WTC11 (cell line): ENCODE measurements at regions not wholly inside any gene's neighbourhood (a gene's known extent, or its start where the extent isn't known, plus 50 kb on each side); places are given as distances from the start of the nearest gene placed in this dataset.

Source experiments
- ATAC-seq: fragments of 200-7000 bp; cut with Tn5 transposase; 2 replicates; pipeline ENCODE4 v1.10.0; 2021; ENCODE audit warnings: mild to moderate bottlenecking, moderate library complexity
- CTCF ChIA-PET: fragments of 300-600 bp; sonication (Branson Sonifier 250); formaldehyde crosslinking; loops from one replicate; lab custom pipeline; 2021; ENCODE audit warnings: antibody characterized with exemption; lab: Charles Lee
- POLR2A ChIA-PET: fragments of 350-600 bp; sonication (Branson Sonifier 250); formaldehyde crosslinking; loops from one replicate; lab custom pipeline; 2021; ENCODE audit warnings: antibody characterized with exemption; lab: Charles Lee
- DNase-seq: peaks from one replicate; pipeline ENCODE4 v3.0.0; 2021; ENCODE audit warnings: low spot score
- H3K27ac Mint-ChIP-seq: 2 replicates; pipeline ENCODE4 v1.8.0; 2021; ENCODE audit warnings: mixed read lengths
- H3K27me3 Mint-ChIP-seq: 2 replicates; pipeline ENCODE4 v1.8.0; 2021; ENCODE audit warnings: low read depth, mild to moderate bottlenecking, moderate library complexity, mixed read lengths
- H3K36me3 Mint-ChIP-seq: 2 replicates; pipeline ENCODE4 v1.8.0; 2021; ENCODE audit warnings: mixed read lengths
- H3K4me1 Mint-ChIP-seq: 2 replicates; pipeline ENCODE4 v1.8.0; 2022; ENCODE audit warnings: mixed read lengths
- H3K4me3 Mint-ChIP-seq: 2 replicates; pipeline ENCODE4 v1.8.0; 2021; ENCODE audit warnings: mild to moderate bottlenecking, moderate library complexity, mixed read lengths
- H3K9me3 Mint-ChIP-seq: 2 replicates; pipeline ENCODE4 v1.8.0; 2021; ENCODE audit warnings: mixed read lengths
- GABPB1 ChIP-seq: sonication (generic); formaldehyde crosslinking; IDR thresholded peaks from 2 replicates; pipeline ENCODE4 v1.8.1; 2023; ENCODE audit warnings: mild to moderate bottlenecking, missing genetic modification reagents
- GRHL2 ChIP-seq: fragments of 250-450 bp; sonication (Bioruptor Pico); IDR thresholded peaks from 2 replicates; pipeline ENCODE4 v1.8.0; 2022; ENCODE audit warnings: mild to moderate bottlenecking, moderate library complexity; ENCODE audit not compliant: insufficient replicate concordance, severe bottlenecking
- GTF2I ChIP-seq: fragments of 250-450 bp; sonication (Bioruptor Pico); conservative IDR thresholded peaks from 2 replicates; pipeline ENCODE4 v1.4.0; 2021; ENCODE audit warnings: mild to moderate bottlenecking
- IRF2 ChIP-seq: sonication (generic); formaldehyde crosslinking; IDR thresholded peaks from 2 replicates; pipeline ENCODE4 v1.8.0; 2022; ENCODE audit warnings: low read depth, missing genetic modification reagents, borderline replicate concordance
- JAZF1 ChIP-seq: fragments of 250-450 bp; sonication (Bioruptor Pico); IDR thresholded peaks from 2 replicates; pipeline ENCODE4 v1.9.0; 2021; ENCODE audit warnings: moderate library complexity, mild to moderate bottlenecking, inconsistent platforms
- NFYB ChIP-seq: sonication (generic); formaldehyde crosslinking; conservative IDR thresholded peaks from 2 replicates; pipeline ENCODE4 v1.8.0; 2022; ENCODE audit warnings: low read depth, missing genetic modification reagents
- NR1H2 ChIP-seq: sonication (generic); formaldehyde crosslinking; IDR thresholded peaks from 2 replicates; pipeline ENCODE4 v1.9.0; 2021; ENCODE audit warnings: mild to moderate bottlenecking, moderate library complexity, missing genetic modification reagents
- OVOL2 ChIP-seq: fragments of 250-450 bp; sonication (Bioruptor Pico); IDR thresholded peaks from 2 replicates; pipeline ENCODE4 v1.9.0; 2021; ENCODE audit warnings: mild to moderate bottlenecking, borderline replicate concordance
- SOX15 ChIP-seq: fragments of 250-450 bp; sonication (Bioruptor Pico); IDR thresholded peaks from 2 replicates; pipeline ENCODE4 v1.9.0; 2021; ENCODE audit warnings: mild to moderate bottlenecking
- TEAD4 ChIP-seq: sonication (generic); formaldehyde crosslinking; IDR thresholded peaks from 2 replicates; pipeline ENCODE4 v1.8.0; 2022; ENCODE audit warnings: mild to moderate bottlenecking, missing genetic modification reagents
- TP53 ChIP-seq: sonication (generic); formaldehyde crosslinking; IDR thresholded peaks from 2 replicates; pipeline ENCODE4 v1.8.1; 2023; ENCODE audit warnings: mild to moderate bottlenecking, missing genetic modification reagents
- ZBTB21 ChIP-seq: sonication (generic); formaldehyde crosslinking; IDR thresholded peaks from 2 replicates; pipeline ENCODE4 v1.8.1; 2023; ENCODE audit warnings: mild to moderate bottlenecking, missing genetic modification reagents, borderline replicate concordance
- ZNF317 ChIP-seq: sonication (generic); formaldehyde crosslinking; IDR thresholded peaks from 2 replicates; pipeline ENCODE4 v1.8.1; 2023; ENCODE audit warnings: low read depth, mild to moderate bottlenecking, moderate library complexity, missing genetic modification reagents, borderline replicate concordance
- TF ChIP-seq, protein P1 (sequence below): sonication (generic); formaldehyde crosslinking; conservative IDR thresholded peaks from 2 replicates; pipeline ENCODE4 v1.8.1; 2022; ENCODE audit warnings: mild to moderate bottlenecking, missing genetic modification reagents
- TF ChIP-seq, protein P2 (sequence below): fragments of 200-600 bp; IDR thresholded peaks from 2 replicates; pipeline ENCODE4 v1.8.0; 2022; ENCODE audit warnings: antibody characterized with exemption
- TF ChIP-seq, protein P3 (sequence below): sonication (generic); formaldehyde crosslinking; IDR thresholded peaks from 2 replicates; pipeline ENCODE4 v1.8.0; 2023; ENCODE audit warnings: missing genetic modification reagents, mild to moderate bottlenecking, borderline replicate concordance
- TF ChIP-seq, protein P4 (sequence below): sonication (generic); formaldehyde crosslinking; IDR thresholded peaks from 2 replicates; pipeline ENCODE4 v1.8.0; 2022; ENCODE audit warnings: mild to moderate bottlenecking, missing genetic modification reagents

DNA sequence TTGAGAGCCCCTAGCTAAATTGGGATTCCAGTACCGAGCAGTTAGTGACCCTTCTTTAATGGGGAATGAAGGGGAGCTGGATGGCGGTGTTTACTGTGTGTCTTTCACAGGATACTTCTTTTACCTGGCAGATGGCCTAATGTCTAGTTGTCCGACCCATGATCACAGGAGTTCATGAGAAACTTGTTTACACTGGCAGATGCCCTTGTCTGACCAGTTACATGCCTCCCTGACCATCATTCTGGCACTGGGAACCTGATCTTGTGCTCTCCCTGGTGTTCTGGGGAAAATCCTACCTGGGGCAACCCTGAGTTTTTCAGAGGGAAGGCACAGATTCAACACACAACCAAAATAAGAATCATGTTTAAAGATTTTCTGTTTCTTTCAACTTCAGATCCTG is 120.1 kb upstream of the SLC13A1 start:
- POLR2A ChIA-PET = no interaction called here
- no peak for DNase-seq
- H3K36me3 Mint-ChIP-seq = peaks cover 28% of the 10 kb centered on the region
- no peak for TF ChIP-seq NFYB (CRISPR knock-in tag)
- TF ChIP-seq IRF2 (CRISPR knock-in tag) = no peak
- no peak for TF ChIP-seq GRHL2
- TF ChIP-seq TP53 (CRISPR knock-in tag) = no peak
- no peak for TF ChIP-seq NR1H2 (CRISPR knock-in tag)
- TF ChIP-seq, protein P1, sequence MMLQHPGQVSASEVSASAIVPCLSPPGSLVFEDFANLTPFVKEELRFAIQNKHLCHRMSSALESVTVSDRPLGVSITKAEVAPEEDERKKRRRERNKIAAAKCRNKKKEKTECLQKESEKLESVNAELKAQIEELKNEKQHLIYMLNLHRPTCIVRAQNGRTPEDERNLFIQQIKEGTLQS (CRISPR knock-in tag) = no peak
- TF ChIP-seq, protein P2, sequence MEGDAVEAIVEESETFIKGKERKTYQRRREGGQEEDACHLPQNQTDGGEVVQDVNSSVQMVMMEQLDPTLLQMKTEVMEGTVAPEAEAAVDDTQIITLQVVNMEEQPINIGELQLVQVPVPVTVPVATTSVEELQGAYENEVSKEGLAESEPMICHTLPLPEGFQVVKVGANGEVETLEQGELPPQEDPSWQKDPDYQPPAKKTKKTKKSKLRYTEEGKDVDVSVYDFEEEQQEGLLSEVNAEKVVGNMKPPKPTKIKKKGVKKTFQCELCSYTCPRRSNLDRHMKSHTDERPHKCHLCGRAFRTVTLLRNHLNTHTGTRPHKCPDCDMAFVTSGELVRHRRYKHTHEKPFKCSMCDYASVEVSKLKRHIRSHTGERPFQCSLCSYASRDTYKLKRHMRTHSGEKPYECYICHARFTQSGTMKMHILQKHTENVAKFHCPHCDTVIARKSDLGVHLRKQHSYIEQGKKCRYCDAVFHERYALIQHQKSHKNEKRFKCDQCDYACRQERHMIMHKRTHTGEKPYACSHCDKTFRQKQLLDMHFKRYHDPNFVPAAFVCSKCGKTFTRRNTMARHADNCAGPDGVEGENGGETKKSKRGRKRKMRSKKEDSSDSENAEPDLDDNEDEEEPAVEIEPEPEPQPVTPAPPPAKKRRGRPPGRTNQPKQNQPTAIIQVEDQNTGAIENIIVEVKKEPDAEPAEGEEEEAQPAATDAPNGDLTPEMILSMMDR = no peak
- no peak for TF ChIP-seq ZBTB21 (CRISPR knock-in tag)
- TF ChIP-seq JAZF1 (CRISPR knock-in tag) = no peak
- no peak for TF ChIP-seq OVOL2 (CRISPR knock-in tag)
- TF ChIP-seq, all 79 proteins: peak for 0
- Mint-ChIP-seq H3K4me3 (no peak overlapping the region), H3K4me1 (peaks cover 27% of the 10 kb centered on the region), H3K9me3 (peaks cover 28% of the 10 kb centered on the region), H3K27ac (no peak overlapping the region; the same call in 1 of the 2 replicates), H3K27me3 (peaks cover 8% of the 10 kb centered on the region)
- CTCF ChIA-PET = no interaction called here
- no peak for ATAC-seq

DNA sequence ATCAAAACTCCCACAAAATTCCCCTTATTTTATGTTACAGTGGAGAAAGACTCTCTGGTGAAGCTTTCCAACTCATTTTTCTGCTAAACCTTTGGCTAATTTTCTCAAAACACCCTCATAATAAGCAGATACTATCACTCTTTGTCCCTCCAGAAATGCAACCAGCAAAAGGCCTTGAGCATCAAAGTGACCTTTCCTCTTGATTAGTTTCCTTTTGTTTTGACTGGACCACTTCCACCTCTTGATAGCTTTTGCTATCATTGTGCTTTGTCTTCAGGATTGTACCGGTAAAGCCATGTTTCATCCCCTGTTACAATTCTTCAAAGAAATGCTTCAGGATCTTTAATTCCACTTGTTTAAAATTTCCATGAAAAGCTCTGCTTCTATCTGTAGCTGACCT is 115.1 kb upstream of the SLC13A1 start:
- Mint-ChIP-seq H3K4me3 (no peak overlapping the region), H3K27me3 (no peaks in the 10 kb centered on the region), H3K36me3 (no peaks in the 10 kb centered on the region), H3K27ac (no peak overlapping the region), H3K9me3 (no peaks in the 10 kb centered on the region), H3K4me1 (peaks cover 16% of the 10 kb centered on the region)
- TF ChIP-seq SOX15 (no peak), GRHL2 (no peak), ZNF317 (no peak), TEAD4 (no peak), ZBTB21 (CRISPR knock-in tag) (no peak), GTF2I (CRISPR knock-in tag) (no peak), GABPB1 (no peak), JAZF1 (CRISPR knock-in tag) (no peak), NFYB (CRISPR knock-in tag) (no peak)
- TF ChIP-seq, protein P3, sequence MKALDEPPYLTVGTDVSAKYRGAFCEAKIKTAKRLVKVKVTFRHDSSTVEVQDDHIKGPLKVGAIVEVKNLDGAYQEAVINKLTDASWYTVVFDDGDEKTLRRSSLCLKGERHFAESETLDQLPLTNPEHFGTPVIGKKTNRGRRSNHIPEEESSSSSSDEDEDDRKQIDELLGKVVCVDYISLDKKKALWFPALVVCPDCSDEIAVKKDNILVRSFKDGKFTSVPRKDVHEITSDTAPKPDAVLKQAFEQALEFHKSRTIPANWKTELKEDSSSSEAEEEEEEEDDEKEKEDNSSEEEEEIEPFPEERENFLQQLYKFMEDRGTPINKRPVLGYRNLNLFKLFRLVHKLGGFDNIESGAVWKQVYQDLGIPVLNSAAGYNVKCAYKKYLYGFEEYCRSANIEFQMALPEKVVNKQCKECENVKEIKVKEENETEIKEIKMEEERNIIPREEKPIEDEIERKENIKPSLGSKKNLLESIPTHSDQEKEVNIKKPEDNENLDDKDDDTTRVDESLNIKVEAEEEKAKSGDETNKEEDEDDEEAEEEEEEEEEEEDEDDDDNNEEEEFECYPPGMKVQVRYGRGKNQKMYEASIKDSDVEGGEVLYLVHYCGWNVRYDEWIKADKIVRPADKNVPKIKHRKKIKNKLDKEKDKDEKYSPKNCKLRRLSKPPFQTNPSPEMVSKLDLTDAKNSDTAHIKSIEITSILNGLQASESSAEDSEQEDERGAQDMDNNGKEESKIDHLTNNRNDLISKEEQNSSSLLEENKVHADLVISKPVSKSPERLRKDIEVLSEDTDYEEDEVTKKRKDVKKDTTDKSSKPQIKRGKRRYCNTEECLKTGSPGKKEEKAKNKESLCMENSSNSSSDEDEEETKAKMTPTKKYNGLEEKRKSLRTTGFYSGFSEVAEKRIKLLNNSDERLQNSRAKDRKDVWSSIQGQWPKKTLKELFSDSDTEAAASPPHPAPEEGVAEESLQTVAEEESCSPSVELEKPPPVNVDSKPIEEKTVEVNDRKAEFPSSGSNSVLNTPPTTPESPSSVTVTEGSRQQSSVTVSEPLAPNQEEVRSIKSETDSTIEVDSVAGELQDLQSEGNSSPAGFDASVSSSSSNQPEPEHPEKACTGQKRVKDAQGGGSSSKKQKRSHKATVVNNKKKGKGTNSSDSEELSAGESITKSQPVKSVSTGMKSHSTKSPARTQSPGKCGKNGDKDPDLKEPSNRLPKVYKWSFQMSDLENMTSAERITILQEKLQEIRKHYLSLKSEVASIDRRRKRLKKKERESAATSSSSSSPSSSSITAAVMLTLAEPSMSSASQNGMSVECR = no peak
- TF ChIP-seq, protein P4, sequence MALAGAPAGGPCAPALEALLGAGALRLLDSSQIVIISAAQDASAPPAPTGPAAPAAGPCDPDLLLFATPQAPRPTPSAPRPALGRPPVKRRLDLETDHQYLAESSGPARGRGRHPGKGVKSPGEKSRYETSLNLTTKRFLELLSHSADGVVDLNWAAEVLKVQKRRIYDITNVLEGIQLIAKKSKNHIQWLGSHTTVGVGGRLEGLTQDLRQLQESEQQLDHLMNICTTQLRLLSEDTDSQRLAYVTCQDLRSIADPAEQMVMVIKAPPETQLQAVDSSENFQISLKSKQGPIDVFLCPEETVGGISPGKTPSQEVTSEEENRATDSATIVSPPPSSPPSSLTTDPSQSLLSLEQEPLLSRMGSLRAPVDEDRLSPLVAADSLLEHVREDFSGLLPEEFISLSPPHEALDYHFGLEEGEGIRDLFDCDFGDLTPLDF (CRISPR knock-in tag) = no peak
- ChIA-PET POLR2A (no interaction called here), CTCF (no interaction called here)
- ATAC-seq = no peak
- no peak for DNase-seq
